Heart left ventricle (tissue), 16 donors: ENCODE measurements at regions not wholly inside any gene's neighbourhood (a gene's known extent, or its start where the extent isn't known, plus 50 kb on each side); places are given as distances from the start of the nearest gene placed in this dataset.

Experiments used
- ATAC-seq, 4 donors: fragments of 200-7000 bp; cut with Tn5 transposase; one replicate each; pipeline ENCODE4 v1.9.1; 2020 to 2022; ENCODE audit warnings: moderate library complexity in 4 of 4, mild to moderate bottlenecking in 3 of 4, moderate number of reproducible peaks in 1 of 4
- DNase-seq, 5 donors: peaks; one replicate each; pipeline ENCODE4 v3.0.0-alpha.2; 2020
- H3K27ac ChIP-seq, 12 donors: fragments of 200-600 bp; sonication (generic) in 4 of 12; one replicate each; pipeline versions ENCODE4 v1.5.0 to v1.8.0; 2016 to 2022; ENCODE audit warnings: mild to moderate bottlenecking in 2 of 12
- H3K27me3 ChIP-seq, 9 donors: fragments of 200-600 bp; sonication (generic) in 2 of 9; one replicate each; pipeline versions ENCODE4 v1.5.1 to v1.8.0; 2016 to 2022; ENCODE audit warnings: mild to moderate bottlenecking in 3 of 9
- H3K36me3 ChIP-seq, 9 donors: fragments of 200-600 bp; sonication (generic) in 2 of 9; one replicate each; pipeline versions ENCODE4 v1.5.0 to v1.8.0; 2018 to 2022; ENCODE audit warnings: mild to moderate bottlenecking in 2 of 9
- H3K4me1 ChIP-seq, 12 donors: fragments of 200-600 bp; sonication (generic) in 4 of 12; one replicate each; pipeline versions ENCODE4 v1.5.0 to v1.8.0; 2016 to 2022; ENCODE audit warnings: mild to moderate bottlenecking in 3 of 12
- H3K4me3 ChIP-seq, 12 donors: fragments of 200-600 bp; sonication (generic) in 4 of 12; one replicate each; pipeline versions ENCODE4 v1.5.0 to v1.8.0; 2017 to 2022; ENCODE audit warnings: mild to moderate bottlenecking in 9 of 12, moderate library complexity in 4 of 12
- H3K9me3 ChIP-seq, 12 donors: fragments of 200-600 bp; sonication (generic) in 4 of 12; one replicate each; pipeline versions ENCODE4 v1.5.0 to v1.8.0; 2016 to 2022; ENCODE audit warnings: mild to moderate bottlenecking in 1 of 12
- POLR2A ChIP-seq, 2 donors: fragments of 450-650 bp; IDR thresholded peaks; one replicate each; pipeline ENCODE4 v1.6.1; 2017; ENCODE audit warnings: antibody characterized with exemption in 2 of 2, mild to moderate bottlenecking in 2 of 2, moderate library complexity in 2 of 2
- WGBS, 4 donors: extraction: QIAGEN DNeasy Blood & Tissue Kit in 2 of 4; methylation state at CpG; one replicate each; pipeline versions ENCODE4 v1.1.5 to v1.1.7; 2013 to 2018; 5-methylcytosine and 5-hydroxymethylcytosine counted together
- intact Hi-C, 10 donors: fragments of 100-400 bp; cut with DNase I; formaldehyde crosslinking; loops; one replicate each; pipeline versions ENCODE4 v1.11.1 to v1.14.2; 2022
- TF ChIP-seq, protein P1 (sequence below), 12 donors: fragments of 200-600 bp; sonication (generic) in 4 of 12; IDR thresholded peaks; one replicate each; pipeline versions ENCODE4 v1.5.0 to v1.8.0; 2018 to 2022; ENCODE audit warnings: antibody characterized with exemption in 12 of 12, mild to moderate bottlenecking in 5 of 12
- donor health status: ischemic (EF 13 %, LVEDD 7.1; RV severe dilation, severe dysfunction).
- donor health status: healthy with polysubstance abuse.
- donor health status: DM: no; HTN: yes; CAD: no.
- donor health status: DM: no; HTN: no; CAD: no.
- donor health status: ischemic (EF 25% LVEDD 6.9; RV normal size, moderate dysfunction).
- donor health status: ischemic (EF 25% LVEDD 5.7; RV mildly dilated, moderate dysfunction).
- donor health status: healthy.
- donor health status: DM: yes; HTN: yes; CAD: no.
- donor health status: ischemic (EF 35%, LVEDD 5.7; RV mildly dilated, moderate dysfunction).
- donor health status: nonischemic (EF 11% LVEDD 7.7; RV severe dilation, severe dysfunction).
- donor health status: DM: yes; HTN: yes; CAD: no.
- donor health status: PGD.
- donor health status: ischemic (EF 29% LVEDD 5.4; RV normal size, mild dysfunction).
- donor health status: nonischemic (EF 23%, LVEDD 6.1; RV moderate dilation, normal function).

DNA sequence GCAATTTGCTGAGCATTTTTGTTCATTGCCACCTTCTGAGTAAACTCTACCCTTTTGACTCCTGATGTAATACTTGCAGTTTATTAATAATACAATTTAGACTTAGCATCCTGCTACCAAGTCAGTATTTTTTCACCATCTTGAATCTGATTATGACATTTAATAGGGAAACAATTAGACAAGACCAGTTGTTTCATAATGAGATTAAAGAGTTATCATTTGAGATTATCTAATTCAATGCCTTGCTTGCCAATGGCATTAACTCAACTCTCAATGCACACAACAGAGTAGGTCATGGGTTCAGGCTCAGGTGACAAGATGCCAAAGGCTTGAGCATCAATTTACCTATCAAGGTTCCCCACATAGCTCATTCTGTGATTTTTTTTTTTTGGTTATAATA lies 488.4 kb downstream of the DISC1 start:
- intact Hi-C loops: no loop called here
- no peak for DNase-seq
- peaks cover 0 to 11% (median 0%) of the 10 kb centered on the region in 12 donors for H3K4me1 ChIP-seq
- no peak overlapping the region for H3K27ac ChIP-seq
- H3K4me3 ChIP-seq: no peak overlapping the region
- H3K36me3 ChIP-seq: no peaks in the 10 kb centered on the region
- ATAC-seq: no peak
- no peaks in the 10 kb centered on the region for H3K9me3 ChIP-seq
- TF ChIP-seq, protein P1, sequence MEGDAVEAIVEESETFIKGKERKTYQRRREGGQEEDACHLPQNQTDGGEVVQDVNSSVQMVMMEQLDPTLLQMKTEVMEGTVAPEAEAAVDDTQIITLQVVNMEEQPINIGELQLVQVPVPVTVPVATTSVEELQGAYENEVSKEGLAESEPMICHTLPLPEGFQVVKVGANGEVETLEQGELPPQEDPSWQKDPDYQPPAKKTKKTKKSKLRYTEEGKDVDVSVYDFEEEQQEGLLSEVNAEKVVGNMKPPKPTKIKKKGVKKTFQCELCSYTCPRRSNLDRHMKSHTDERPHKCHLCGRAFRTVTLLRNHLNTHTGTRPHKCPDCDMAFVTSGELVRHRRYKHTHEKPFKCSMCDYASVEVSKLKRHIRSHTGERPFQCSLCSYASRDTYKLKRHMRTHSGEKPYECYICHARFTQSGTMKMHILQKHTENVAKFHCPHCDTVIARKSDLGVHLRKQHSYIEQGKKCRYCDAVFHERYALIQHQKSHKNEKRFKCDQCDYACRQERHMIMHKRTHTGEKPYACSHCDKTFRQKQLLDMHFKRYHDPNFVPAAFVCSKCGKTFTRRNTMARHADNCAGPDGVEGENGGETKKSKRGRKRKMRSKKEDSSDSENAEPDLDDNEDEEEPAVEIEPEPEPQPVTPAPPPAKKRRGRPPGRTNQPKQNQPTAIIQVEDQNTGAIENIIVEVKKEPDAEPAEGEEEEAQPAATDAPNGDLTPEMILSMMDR (IDR thresholded peaks at IDR 0.05): no peak
- TF ChIP-seq POLR2A (IDR thresholded peaks at IDR 0.05): no peak
- H3K27me3 ChIP-seq: no peaks in the 10 kb centered on the region

DNA sequence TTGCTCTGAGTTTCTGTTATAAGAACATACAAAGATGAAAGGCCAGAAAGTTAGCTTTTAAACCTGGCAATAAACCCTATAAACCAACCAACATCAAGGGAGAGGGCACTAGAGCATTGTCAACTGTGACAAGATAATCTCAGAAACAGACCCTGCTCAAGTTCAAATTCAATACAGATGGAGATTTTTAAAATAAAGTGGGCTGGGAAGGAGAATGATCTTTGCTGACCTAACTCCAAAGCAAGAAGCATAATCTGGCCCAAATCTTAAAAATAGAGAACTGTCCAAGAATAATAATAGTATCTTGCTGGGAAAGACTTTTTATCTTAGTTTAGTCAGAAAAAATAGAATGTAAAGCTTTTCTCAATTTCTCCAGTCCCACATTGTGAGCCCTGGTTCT lies 485.5 kb downstream of the DISC1 start:
- intact Hi-C loops: no loop called here
- no peak for DNase-seq
- no peak for ATAC-seq
- Histone ChIP-seq H3K9me3 (no peaks in the 10 kb centered on the region), H3K36me3 (no peaks in the 10 kb centered on the region), H3K4me1 (peaks cover 0 to 11% (median 0%) of the 10 kb centered on the region in 12 donors), H3K27me3 (no peaks in the 10 kb centered on the region), H3K4me3 (no peak overlapping the region), H3K27ac (no peak overlapping the region)
- TF ChIP-seq, protein P1 (IDR thresholded peaks at IDR 0.05): no peak
- TF ChIP-seq POLR2A (IDR thresholded peaks at IDR 0.05): no peak

DNA sequence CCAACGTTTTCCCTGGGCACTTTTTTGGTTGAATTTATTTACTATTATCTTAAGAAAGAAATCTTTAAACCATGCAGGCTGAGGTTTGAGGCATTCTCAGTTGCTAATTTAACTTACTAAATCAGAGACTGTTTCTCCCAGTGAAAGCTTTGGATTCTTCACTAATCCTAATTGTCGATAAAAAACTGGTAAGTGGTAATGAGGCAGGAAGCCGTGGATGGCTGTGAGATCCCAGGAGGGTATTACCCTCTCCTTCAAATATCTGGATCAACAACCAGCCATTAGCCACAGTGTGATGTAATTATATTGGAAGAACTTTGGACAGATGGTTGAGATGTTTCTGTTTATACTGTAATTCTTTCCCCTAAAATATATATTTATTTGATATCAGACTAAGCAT lies 485.0 kb downstream of the DISC1 start:
- no peak overlapping the region for H3K4me3 ChIP-seq
- no peaks in the 10 kb centered on the region for H3K36me3 ChIP-seq
- DNase-seq: no peak
- 31 to 50% (median 36%) methylated on average over 3 of the region's 3 CpGs for WGBS, 4 donors
- intact Hi-C loops: no loop called here
- H3K27ac ChIP-seq: no peak overlapping the region
- H3K27me3 ChIP-seq: no peaks in the 10 kb centered on the region
- H3K9me3 ChIP-seq: no peaks in the 10 kb centered on the region
- ATAC-seq: no peak
- peaks cover 0 to 11% (median 0%) of the 10 kb centered on the region in 12 donors for H3K4me1 ChIP-seq
- no peak for TF ChIP-seq POLR2A (IDR thresholded peaks at IDR 0.05)
- TF ChIP-seq, protein P1 (IDR thresholded peaks at IDR 0.05): no peak

DNA sequence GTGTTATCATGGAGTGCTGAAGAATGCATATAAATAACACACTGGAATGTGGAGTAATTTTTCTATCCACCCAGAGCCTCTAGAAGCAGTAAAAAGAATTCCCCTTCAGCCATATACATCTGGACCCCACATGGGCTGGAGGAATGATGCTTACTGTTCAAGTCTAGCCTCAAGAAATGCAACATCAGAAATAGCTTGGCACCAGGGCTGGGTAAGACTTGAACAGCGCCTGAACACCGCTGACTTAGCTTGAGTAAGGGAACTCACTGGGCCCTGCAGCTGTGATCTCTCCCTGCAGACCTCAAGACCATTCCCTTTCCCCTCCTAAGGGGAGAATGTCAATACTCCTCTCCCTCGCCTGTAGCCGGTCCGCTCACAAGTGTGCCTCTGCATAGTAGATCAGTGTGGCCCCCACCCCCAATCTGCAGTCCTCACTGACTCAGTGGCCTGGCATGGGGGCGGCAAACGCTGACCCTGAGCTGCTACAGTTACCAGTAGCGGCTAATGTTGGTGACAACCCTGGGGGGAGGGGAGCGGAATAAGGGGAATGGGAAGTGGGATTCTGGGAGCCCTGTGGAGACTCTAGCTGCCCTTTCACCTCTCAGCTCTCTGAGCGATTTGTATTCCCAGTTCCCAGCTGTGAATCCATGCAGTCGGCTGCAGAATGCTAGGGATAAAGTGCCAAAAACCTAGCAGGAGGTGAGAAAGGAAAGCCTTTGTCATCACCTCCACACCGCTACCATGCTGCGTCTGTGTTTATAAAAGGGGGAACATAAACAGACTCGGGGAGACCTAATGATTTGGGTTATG lies 483.9 kb downstream of the DISC1 start:
- peak in 2 of 5 donors; percentile 20 to 54 for DNase-seq
- H3K9me3 ChIP-seq: no peaks in the 10 kb centered on the region
- no peaks in the 10 kb centered on the region for H3K27me3 ChIP-seq
- intact Hi-C loops: no loop called here
- TF ChIP-seq POLR2A (IDR thresholded peaks at IDR 0.05): no peak
- TF ChIP-seq, protein P1 (IDR thresholded peaks at IDR 0.05): no peak
- ATAC-seq: no peak
- 62 to 79% (median 66%) methylated on average over 14 of the region's 14 CpGs for WGBS, 4 donors
- peaks cover 0 to 11% (median 0%) of the 10 kb centered on the region in 12 donors for H3K4me1 ChIP-seq
- H3K4me3 ChIP-seq: no peak overlapping the region
- H3K36me3 ChIP-seq: no peaks in the 10 kb centered on the region
- no peak overlapping the region for H3K27ac ChIP-seq
